ENCODE measurements at regions not wholly inside any gene's neighbourhood (a gene's known extent, or its start where the extent isn't known, plus 50 kb on each side); places are given as distances from the start of the nearest gene placed in this dataset.

DNA sequence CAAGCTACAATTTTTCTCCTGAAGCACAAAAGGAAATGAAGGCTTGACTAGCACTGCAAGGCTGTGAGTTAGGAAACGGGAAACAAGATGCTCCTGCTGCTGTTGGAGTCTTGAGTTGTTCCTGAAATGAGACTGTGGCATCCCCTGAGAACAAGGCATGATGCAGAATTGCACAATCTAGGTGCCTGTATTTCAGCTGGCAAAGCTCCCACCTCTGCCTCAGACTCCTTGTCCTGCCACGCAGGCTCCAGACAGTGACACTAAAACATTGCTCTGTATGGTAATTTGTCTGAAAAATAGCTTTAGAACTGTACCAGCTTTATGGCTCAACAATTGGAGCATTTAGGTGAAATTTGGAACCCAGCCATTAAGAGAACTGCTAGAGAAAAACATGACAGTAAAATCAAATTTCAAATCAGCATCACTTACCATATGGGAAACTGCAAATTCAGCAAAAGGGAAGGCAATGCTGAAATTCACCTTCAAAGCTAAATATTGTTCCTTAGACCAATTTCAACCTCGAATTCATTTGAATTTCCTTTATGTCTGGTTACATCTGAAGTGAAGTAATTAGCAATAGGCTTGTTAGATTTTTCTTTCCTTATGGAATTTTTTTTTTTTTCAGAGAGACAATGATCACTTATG, 103.4 kb downstream of the MFAP3L start:
- TF ChIP-seq, protein P1, sequence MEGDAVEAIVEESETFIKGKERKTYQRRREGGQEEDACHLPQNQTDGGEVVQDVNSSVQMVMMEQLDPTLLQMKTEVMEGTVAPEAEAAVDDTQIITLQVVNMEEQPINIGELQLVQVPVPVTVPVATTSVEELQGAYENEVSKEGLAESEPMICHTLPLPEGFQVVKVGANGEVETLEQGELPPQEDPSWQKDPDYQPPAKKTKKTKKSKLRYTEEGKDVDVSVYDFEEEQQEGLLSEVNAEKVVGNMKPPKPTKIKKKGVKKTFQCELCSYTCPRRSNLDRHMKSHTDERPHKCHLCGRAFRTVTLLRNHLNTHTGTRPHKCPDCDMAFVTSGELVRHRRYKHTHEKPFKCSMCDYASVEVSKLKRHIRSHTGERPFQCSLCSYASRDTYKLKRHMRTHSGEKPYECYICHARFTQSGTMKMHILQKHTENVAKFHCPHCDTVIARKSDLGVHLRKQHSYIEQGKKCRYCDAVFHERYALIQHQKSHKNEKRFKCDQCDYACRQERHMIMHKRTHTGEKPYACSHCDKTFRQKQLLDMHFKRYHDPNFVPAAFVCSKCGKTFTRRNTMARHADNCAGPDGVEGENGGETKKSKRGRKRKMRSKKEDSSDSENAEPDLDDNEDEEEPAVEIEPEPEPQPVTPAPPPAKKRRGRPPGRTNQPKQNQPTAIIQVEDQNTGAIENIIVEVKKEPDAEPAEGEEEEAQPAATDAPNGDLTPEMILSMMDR (IDR thresholded peaks at IDR 0.05) = no peak
- TF ChIP-seq POLR2A (IDR thresholded peaks at IDR 0.05) (no peak), EP300 (IDR thresholded peaks at IDR 0.05) (no peak)
